Activated CD4-positive, alpha-beta T cell treated with anti-CD3 and anti-CD28 coated beads, Interleukin-2, amount 10 ng/mL, durations not matched to agents 7 days and 5 days (primary cell): ENCODE measurements at regions not wholly inside any gene's neighbourhood (a gene's known extent, or its start where the extent isn't known, plus 50 kb on each side); places are given as distances from the start of the nearest gene placed in this dataset.
"Not testable (repeated sequence)": the region's sequence is repeated elsewhere in the genome, so short reads cannot be mapped to it uniquely, and the experiment has no call there.

ENCODE experiments used
- CTCF ChIA-PET: fragments of 350-600 bp; sonication (Branson Sonifier 250); formaldehyde crosslinking; loops from one replicate; lab custom pipeline; 2021; ENCODE audit warnings: antibody characterized with exemption; lab: Charles Lee
- POLR2A ChIA-PET: fragments of 350-600 bp; sonication (Branson Sonifier 250); formaldehyde crosslinking; loops from one replicate; lab custom pipeline; 2021; ENCODE audit warnings: antibody characterized with exemption; lab: Charles Lee
- DNase-seq: peaks from one replicate; pipeline ENCODE4 v3.0.0-alpha.2; 2020
- H3K27ac Mint-ChIP-seq: one replicate; pipeline ENCODE4 v1.8.0; 2021; ENCODE audit warnings: mild to moderate bottlenecking, moderate library complexity, mixed read lengths
- H3K27me3 Mint-ChIP-seq: one replicate; pipeline ENCODE4 v1.8.0; 2021; ENCODE audit warnings: mixed read lengths
- H3K36me3 Mint-ChIP-seq: one replicate; pipeline ENCODE4 v1.8.0; 2021; ENCODE audit warnings: low read depth, mixed read lengths
- H3K4me1 Mint-ChIP-seq: one replicate; pipeline ENCODE4 v1.8.0; 2021; ENCODE audit warnings: mixed read lengths
- H3K4me3 Mint-ChIP-seq: one replicate; pipeline ENCODE4 v1.8.0; 2021; ENCODE audit warnings: mild to moderate bottlenecking, moderate library complexity, mixed read lengths
- H3K9me3 Mint-ChIP-seq: one replicate; pipeline ENCODE4 v1.8.0; 2021; ENCODE audit warnings: mixed read lengths

- DNase-seq: no peak
- H3K4me3 Mint-ChIP-seq: no peak overlapping the region
- POLR2A ChIA-PET: no interaction called here
- no peak overlapping the region for H3K27ac Mint-ChIP-seq
- peaks cover 2% of the 10 kb centered on the region for H3K9me3 Mint-ChIP-seq
- peaks cover 12% of the 10 kb centered on the region for H3K27me3 Mint-ChIP-seq
- H3K4me1 Mint-ChIP-seq: no peaks in the 10 kb centered on the region
- CTCF ChIA-PET: no interaction called here
- no peaks in the 10 kb centered on the region for H3K36me3 Mint-ChIP-seq
Measured at GRCh38 chr10:129187331-129187730, 279.7 kb upstream of the MGMT start.

- peaks cover 2% of the 10 kb centered on the region for H3K9me3 Mint-ChIP-seq
- no peak overlapping the region for H3K27ac Mint-ChIP-seq
- no peak overlapping the region for H3K4me3 Mint-ChIP-seq
- DNase-seq: no peak
- H3K36me3 Mint-ChIP-seq: no peaks in the 10 kb centered on the region
- peaks cover 6% of the 10 kb centered on the region for H3K4me1 Mint-ChIP-seq
- ChIA-PET POLR2A (interaction anchor here (0.6 kb wide), 1 partner anchor 18 kb away, joined by 3 read pairs; no protein-coding TSS in a partner anchor), CTCF (no interaction called here)
- H3K27me3 Mint-ChIP-seq: peaks cover 32% of the 10 kb centered on the region
Measured at GRCh38 chr10:129191797-129192196, 275.2 kb upstream of the MGMT start.

DNA sequence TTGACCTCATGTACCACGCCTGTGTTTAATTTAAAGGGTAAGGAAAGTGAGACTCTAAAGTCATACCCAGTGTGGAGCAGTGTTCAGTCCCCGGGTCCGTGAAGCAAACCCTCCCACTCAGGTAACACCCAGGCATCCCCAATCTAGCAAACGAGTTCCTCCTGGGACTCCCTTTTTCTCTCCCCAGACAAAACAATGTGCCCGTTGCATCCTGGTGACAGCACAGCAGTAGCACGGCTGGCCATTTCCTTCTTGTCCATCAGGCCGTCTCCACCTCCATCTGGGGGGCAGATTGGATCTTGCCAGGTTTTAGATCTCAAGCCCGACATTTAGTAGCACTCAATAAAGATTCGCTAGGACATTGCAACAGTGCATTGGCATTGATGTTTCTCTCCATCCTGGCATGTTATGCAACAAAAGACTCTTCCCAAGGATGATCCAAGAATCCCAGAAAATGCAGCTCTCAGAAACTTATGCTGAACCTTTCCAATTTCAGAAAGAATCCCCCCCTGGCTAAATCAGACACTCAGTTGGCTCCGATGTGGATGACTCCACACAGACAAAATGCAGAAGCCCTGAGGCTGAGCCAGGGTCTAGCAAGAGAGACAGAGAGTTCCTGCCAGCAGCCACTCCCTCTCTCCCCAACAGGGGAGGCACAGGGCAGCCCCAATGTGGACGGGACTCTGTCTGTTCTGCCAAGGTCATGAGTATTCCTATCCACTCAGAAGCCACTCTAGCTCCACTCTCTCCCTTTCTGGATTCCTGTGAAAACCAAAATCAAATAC is 274.5 kb upstream of the MGMT start:
- ChIA-PET POLR2A (no interaction called here), CTCF (no interaction called here)
- Mint-ChIP-seq H3K27ac (no peak overlapping the region), H3K4me3 (no peak overlapping the region), H3K36me3 (no peaks in the 10 kb centered on the region), H3K27me3 (peaks cover 29% of the 10 kb centered on the region), H3K9me3 (no peaks in the 10 kb centered on the region), H3K4me1 (peaks cover 6% of the 10 kb centered on the region)
- no peak for DNase-seq

DNA sequence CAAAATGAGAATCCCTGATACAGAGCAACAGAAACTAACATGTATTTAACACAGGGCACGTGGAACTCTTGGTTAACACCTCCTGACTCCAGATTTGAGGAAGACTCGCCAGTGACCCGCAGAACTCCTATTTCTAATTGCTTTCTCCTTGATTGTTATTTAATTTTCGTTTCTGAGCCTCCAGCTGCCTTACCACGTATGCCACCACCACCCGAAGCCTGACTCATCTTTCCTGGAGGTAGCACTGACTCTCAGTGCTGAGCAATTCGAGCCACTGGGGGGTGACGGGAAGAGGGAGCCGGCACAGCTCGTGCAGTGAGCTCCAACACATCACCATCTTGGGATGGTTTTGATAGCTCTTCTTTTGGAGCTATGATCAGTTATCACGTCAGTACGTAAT is 273.9 kb upstream of the MGMT start:
- H3K27ac Mint-ChIP-seq: no peak overlapping the region
- H3K4me3 Mint-ChIP-seq: no peak overlapping the region
- no peak for DNase-seq
- POLR2A ChIA-PET: no interaction called here
- H3K36me3 Mint-ChIP-seq: no peaks in the 10 kb centered on the region
- H3K27me3 Mint-ChIP-seq: peaks cover 26% of the 10 kb centered on the region
- H3K9me3 Mint-ChIP-seq: no peaks in the 10 kb centered on the region
- H3K4me1 Mint-ChIP-seq: peaks cover 6% of the 10 kb centered on the region
- CTCF ChIA-PET: no interaction called here

- H3K27me3 Mint-ChIP-seq: peaks cover 26% of the 10 kb centered on the region
- DNase-seq: no peak
- ChIA-PET POLR2A (no interaction called here), CTCF (no interaction called here)
- H3K9me3 Mint-ChIP-seq: no peaks in the 10 kb centered on the region
- no peaks in the 10 kb centered on the region for H3K36me3 Mint-ChIP-seq
- no peak overlapping the region for H3K4me3 Mint-ChIP-seq
- peaks cover 6% of the 10 kb centered on the region for H3K4me1 Mint-ChIP-seq
- no peak overlapping the region for H3K27ac Mint-ChIP-seq
Measured at GRCh38 chr10:129194181-129194870, 272.7 kb upstream of the MGMT start.

DNA sequence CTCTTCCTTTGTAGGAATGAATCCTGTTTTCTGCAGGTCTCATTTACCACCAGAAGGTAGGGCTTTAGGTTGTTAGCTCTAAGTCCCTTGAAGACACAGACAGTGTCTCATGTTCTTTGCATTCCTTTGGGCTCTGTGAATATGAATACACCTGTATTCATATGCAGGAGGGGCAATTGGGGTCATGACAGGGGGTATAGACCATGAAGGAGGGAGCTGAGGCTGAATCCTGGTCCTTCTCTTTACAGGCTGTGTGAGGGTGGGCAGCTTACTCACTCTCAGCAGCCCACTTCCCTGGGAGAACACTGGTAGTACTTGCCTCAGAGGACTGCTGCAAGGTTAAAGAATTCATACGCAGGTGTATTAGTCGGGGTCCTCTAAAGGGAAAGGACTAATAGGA is 267.2 kb upstream of the MGMT start:
- Mint-ChIP-seq H3K4me3 (no peak overlapping the region), H3K36me3 (no peaks in the 10 kb centered on the region), H3K4me1 (no peaks in the 10 kb centered on the region), H3K27me3 (peaks cover 2% of the 10 kb centered on the region), H3K9me3 (no peaks in the 10 kb centered on the region), H3K27ac (no peak overlapping the region)
- DNase-seq: no peak
- ChIA-PET POLR2A (no interaction called here), CTCF (no interaction called here)

DNA sequence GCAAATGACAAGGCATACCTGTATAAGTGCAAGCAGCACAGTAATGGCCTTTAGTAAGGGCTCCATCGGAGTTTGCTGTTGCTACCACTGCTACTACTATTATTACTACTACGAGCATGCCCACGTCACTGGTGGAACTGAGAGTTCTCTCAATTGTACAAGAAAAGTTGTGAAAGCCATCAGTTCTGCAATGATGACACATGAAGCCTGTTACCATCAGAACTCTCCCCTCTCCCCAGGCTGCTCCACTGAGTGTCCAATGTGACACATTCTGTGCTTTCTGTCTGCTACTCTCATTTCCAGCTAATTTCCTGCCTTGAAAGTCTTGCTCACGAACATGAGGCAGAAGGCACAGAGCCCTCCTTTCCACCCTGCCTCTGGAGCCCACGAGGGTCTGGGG is 263.2 kb upstream of the MGMT start:
- ChIA-PET CTCF (no interaction called here), POLR2A (no interaction called here)
- H3K36me3 Mint-ChIP-seq: no peaks in the 10 kb centered on the region
- H3K9me3 Mint-ChIP-seq: no peaks in the 10 kb centered on the region
- no peaks in the 10 kb centered on the region for H3K4me1 Mint-ChIP-seq
- no peak overlapping the region for H3K4me3 Mint-ChIP-seq
- no peak for DNase-seq
- no peaks in the 10 kb centered on the region for H3K27me3 Mint-ChIP-seq
- H3K27ac Mint-ChIP-seq: no peak overlapping the region

- H3K27me3 Mint-ChIP-seq: peaks cover 2% of the 10 kb centered on the region
- ChIA-PET CTCF (no interaction called here), POLR2A (no interaction called here)
- no peak overlapping the region for H3K27ac Mint-ChIP-seq
- DNase-seq: no peak
- no peaks in the 10 kb centered on the region for H3K36me3 Mint-ChIP-seq
- no peaks in the 10 kb centered on the region for H3K9me3 Mint-ChIP-seq
- no peak overlapping the region for H3K4me3 Mint-ChIP-seq
- H3K4me1 Mint-ChIP-seq: no peaks in the 10 kb centered on the region
Measured at GRCh38 chr10:129207297-129207696, 259.7 kb upstream of the MGMT start.

- H3K4me3 Mint-ChIP-seq: no peak overlapping the region
- ChIA-PET CTCF (no interaction called here), POLR2A (no interaction called here)
- H3K27me3 Mint-ChIP-seq: peaks cover 7% of the 10 kb centered on the region
- H3K36me3 Mint-ChIP-seq: no peaks in the 10 kb centered on the region
- DNase-seq: no peak
- H3K4me1 Mint-ChIP-seq: no peaks in the 10 kb centered on the region
- no peaks in the 10 kb centered on the region for H3K9me3 Mint-ChIP-seq
- H3K27ac Mint-ChIP-seq: no peak overlapping the region
Measured at GRCh38 chr10:129210876-129211275, 256.2 kb upstream of the MGMT start.

DNA sequence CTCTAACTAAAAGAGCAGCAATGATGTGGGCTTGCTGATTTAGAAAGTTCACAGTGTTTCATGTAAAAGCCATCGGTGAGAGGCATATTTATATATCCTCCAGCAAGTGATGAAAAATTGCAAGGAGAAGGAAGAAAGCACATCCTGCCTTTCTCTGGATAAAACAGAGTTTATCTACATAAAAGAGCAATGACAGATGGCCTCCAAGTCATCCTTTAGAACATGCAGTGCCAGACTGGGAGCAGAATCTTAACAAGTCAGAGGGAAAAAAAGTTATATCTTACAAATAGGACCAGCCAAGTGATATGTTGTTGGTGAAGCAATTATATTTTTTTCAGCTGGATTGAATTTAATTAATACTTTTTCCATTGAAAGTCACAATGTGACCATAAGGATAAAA is 253.8 kb upstream of the MGMT start:
- ChIA-PET CTCF (no interaction called here), POLR2A (no interaction called here)
- Mint-ChIP-seq H3K4me1 (no peaks in the 10 kb centered on the region), H3K36me3 (no peaks in the 10 kb centered on the region), H3K27me3 (peaks cover 7% of the 10 kb centered on the region), H3K4me3 (no peak overlapping the region), H3K9me3 (no peaks in the 10 kb centered on the region), H3K27ac (no peak overlapping the region)
- no peak for DNase-seq

GRCh38 chr10:129213996-129214395 is 253.0 kb upstream of the MGMT start:
- H3K9me3 Mint-ChIP-seq, POLR2A ChIA-PET, H3K27me3 Mint-ChIP-seq, H3K4me1 Mint-ChIP-seq, H3K36me3 Mint-ChIP-seq, H3K4me3 Mint-ChIP-seq, DNase-seq, H3K27ac Mint-ChIP-seq: not testable (repeated sequence)
- CTCF ChIA-PET: interaction anchor here (0.7 kb wide), 2 partner anchors 11 to 252 kb away, joined by 3 read pairs; no protein-coding TSS in a partner anchor

DNA sequence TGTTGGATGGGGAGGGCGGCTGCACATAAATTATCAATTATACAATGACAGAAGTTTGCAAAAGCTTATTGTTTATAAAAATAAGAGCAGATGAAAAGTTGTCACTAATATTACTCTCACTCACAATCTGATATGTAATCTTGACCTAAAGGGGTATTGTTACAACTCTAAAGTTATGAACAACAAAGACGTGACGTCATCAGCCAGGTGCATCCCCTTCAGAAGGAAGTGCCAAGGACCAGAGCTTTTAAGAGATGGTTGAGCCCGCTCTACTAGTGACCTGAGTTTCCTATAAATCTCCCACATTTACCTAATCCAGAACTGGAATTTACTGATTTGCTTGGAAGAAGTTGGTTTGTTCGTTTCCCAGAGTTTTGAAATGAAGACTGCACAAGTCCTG is 247.7 kb upstream of the MGMT start:
- no peaks in the 10 kb centered on the region for H3K4me1 Mint-ChIP-seq
- H3K4me3 Mint-ChIP-seq: no peak overlapping the region
- no peak overlapping the region for H3K27ac Mint-ChIP-seq
- CTCF ChIA-PET: no interaction called here
- H3K36me3 Mint-ChIP-seq: no peaks in the 10 kb centered on the region
- POLR2A ChIA-PET: no interaction called here
- peaks cover 3% of the 10 kb centered on the region for H3K27me3 Mint-ChIP-seq
- H3K9me3 Mint-ChIP-seq: peaks cover 2% of the 10 kb centered on the region
- no peak for DNase-seq

GRCh38 chr10:129222436-129222835 is 244.6 kb upstream of the MGMT start:
- H3K27me3 Mint-ChIP-seq: no peaks in the 10 kb centered on the region
- no peaks in the 10 kb centered on the region for H3K36me3 Mint-ChIP-seq
- CTCF ChIA-PET: no interaction called here
- no peak overlapping the region for H3K27ac Mint-ChIP-seq
- no peak for DNase-seq
- H3K9me3 Mint-ChIP-seq: peaks cover 2% of the 10 kb centered on the region
- H3K4me3 Mint-ChIP-seq: no peak overlapping the region
- POLR2A ChIA-PET: no interaction called here
- H3K4me1 Mint-ChIP-seq: no peaks in the 10 kb centered on the region
